ENCODE measurements at regions not wholly inside any gene's neighbourhood (a gene's known extent, or its start where the extent isn't known, plus 50 kb on each side); places are given as distances from the start of the nearest gene placed in this dataset.
"Not testable (repeated sequence)": the region's sequence is repeated elsewhere in the genome, so short reads cannot be mapped to it uniquely, and the experiment has no call there.

GRCh38 chr20:48141660-48142515 lies 356.6 kb upstream of the SULF2 start:
- DNase-seq = no peak

GRCh38 chr20:48139262-48140041 lies 354.2 kb upstream of the SULF2 start:
- DNase-seq = no peak

GRCh38 chr20:48132834-48133233 lies 347.6 kb upstream of the SULF2 start:
- DNase-seq = no peak

- DNase-seq = no peak
These were observed 346.3 kb upstream of the SULF2 start for GRCh38 chr20:48131581-48131980.

GRCh38 chr20:48129345-48129942 lies 344.2 kb upstream of the SULF2 start:
- no peak for DNase-seq

- no peak for DNase-seq
These were observed 343.2 kb upstream of the SULF2 start for GRCh38 chr20:48128436-48128835.

- DNase-seq = not testable (repeated sequence)
These were observed 342.7 kb upstream of the SULF2 start for GRCh38 chr20:48127964-48128363.

- not testable (repeated sequence) for DNase-seq
These were observed 341.9 kb upstream of the SULF2 start for GRCh38 chr20:48127133-48127532.

- DNase-seq = no peak
These were observed 341.0 kb upstream of the SULF2 start for GRCh38 chr20:48126227-48126740.

- DNase-seq = no peak
These were observed 339.7 kb upstream of the SULF2 start for GRCh38 chr20:48124960-48125359.

- DNase-seq = no peak
These were observed 339.0 kb upstream of the SULF2 start for GRCh38 chr20:48124181-48124782.

GRCh38 chr20:48120120-48120519 lies 334.8 kb upstream of the SULF2 start:
- no peak for DNase-seq

- DNase-seq = not testable (repeated sequence)
These were observed 334.1 kb upstream of the SULF2 start for GRCh38 chr20:48119389-48119788.

GRCh38 chr20:48115502-48115901 lies 330.2 kb upstream of the SULF2 start:
- no peak for DNase-seq

- DNase-seq = no peak
These were observed 322.3 kb upstream of the SULF2 start for GRCh38 chr20:48107560-48107959.

GRCh38 chr20:48106428-48106827 lies 321.1 kb upstream of the SULF2 start:
- no peak for DNase-seq

- DNase-seq = no peak
These were observed 320.2 kb upstream of the SULF2 start for GRCh38 chr20:48105526-48105925.

GRCh38 chr20:48102931-48103660 lies 317.8 kb upstream of the SULF2 start:
- no peak for DNase-seq

GRCh38 chr20:48102076-48102787 lies 317.0 kb upstream of the SULF2 start:
- DNase-seq = no peak

GRCh38 chr20:48100483-48100882 lies 315.2 kb upstream of the SULF2 start:
- no peak for DNase-seq

GRCh38 chr20:48098866-48099265 lies 313.6 kb upstream of the SULF2 start:
- DNase-seq = no peak

- DNase-seq = no peak
These were observed 312.8 kb upstream of the SULF2 start for GRCh38 chr20:48098099-48098498.
